NCI-H2107 (cell line): ENCODE measurements at regions not wholly inside any gene's neighbourhood (a gene's known extent, or its start where the extent isn't known, plus 50 kb on each side); places are given as distances from the start of the nearest gene placed in this dataset.
"Not testable (repeated sequence)": the region's sequence is repeated elsewhere in the genome, so short reads cannot be mapped to it uniquely, and the experiment has no call there.

Source experiments
- DNase-seq: peaks from one replicate; lab custom pipeline; 2025; lab: John Stamatoyannopoulos, UW

DNA sequence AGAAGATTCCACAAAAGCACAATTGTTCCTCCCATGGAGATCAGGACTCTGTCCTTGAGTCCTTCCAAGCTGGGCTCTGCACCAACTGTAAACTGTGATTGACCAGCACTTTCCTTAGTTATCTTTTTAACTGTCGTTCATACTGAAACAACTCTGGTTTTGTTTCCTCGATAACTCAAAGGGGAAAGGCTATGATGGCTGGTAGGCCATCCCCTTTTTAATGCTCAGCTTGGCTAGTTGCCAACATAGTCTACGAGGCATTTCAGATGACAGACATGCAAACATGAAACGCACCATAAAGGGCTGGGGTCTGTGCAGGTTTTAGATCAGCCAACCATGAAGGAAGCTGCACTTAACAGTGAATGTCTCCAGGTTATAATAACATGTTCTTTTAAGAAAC is 497.1 kb upstream of the ARID1B start:
- peak; percentile 62 for DNase-seq

DNA sequence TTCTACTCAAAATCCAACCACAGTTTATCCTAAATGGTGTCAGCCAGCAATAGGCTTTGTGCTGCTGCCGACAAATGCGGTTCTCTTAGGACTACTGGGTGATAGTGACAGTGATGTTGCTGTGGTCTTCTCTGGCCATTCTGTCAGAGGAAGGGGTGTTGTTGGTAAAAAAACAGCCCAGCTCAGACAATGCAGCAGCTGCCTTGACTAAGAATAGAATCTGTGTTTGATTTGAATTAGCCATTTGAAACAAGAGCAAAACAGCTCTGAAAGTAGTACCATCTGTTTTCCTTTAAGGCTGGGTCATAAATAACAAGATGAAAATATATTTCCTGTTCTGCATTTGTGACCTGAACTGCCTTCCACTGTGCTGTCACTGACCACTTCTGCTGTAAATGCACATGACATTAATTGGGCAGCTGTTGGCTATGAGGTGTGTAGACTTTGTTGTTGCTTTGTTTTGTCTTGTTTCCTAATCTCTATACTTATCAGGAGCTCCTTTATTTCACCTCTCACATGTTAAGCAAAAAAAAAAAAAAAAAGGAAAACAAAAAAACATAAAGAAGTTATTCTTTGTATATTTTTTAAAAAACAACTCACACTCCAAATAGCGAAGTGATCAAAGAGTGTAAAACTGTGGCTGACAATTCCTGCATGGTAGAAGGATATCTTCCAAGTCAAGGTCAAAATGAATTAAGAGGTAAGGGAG is 497.8 kb upstream of the ARID1B start:
- no peak for DNase-seq

DNA sequence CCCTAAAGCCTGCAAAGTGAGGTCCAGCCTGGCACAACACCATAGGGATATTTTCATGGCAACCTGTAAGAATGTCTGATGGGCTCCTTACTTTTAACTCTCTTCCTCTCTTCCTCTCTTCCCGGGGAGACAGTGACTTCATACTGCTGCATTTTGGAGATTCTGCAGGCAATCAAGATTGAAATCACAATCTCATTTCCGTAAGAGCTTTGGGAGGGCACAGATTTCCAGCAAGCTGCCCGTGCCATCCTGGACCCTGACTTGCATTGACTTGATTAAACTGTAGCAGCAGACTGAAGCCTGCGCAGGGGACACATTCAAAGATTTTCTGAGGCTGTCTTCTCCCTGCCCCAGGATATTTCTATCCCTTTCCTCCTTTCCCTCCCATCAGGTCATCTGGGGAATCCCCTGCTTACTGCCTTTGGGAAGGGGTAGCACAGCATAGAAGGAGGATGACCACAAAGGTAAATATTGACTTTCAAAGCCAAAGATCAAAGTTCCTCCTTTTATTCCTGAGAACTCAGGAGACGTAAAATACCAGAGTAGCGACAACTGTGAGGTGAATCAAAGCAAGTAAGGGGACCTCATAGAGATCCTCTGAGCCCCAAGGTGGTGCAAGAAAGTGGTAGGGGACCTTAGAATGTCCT is 504.0 kb upstream of the ARID1B start:
- no peak for DNase-seq

DNA sequence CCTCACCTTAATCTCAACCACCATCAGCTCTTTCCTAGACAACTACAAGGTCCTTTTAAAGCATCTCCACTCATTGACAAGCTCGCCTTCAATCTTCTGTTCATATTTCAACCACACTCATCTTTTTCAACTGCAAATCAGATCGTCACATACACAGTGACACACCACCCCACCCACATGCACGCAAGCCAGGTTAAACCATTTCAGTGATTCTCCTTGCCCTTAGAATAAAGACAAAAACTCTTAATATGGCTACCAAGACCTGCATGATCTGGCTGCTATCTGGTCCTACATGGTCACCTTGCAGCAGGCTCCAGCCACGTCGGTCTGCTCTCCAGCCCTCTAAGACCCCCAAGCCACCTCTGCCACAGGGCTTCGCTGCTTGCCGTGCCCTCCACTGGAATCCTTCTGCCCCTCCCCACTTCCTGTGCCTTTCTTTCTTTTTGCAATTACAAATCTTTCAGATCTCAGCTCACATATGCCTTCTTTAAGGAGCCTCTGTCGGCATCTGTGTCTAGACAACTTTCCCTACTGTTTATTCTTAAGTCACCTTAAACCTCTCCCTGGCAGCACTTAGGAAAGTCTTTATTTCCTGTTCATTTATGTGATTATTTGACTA is 507.3 kb upstream of the ARID1B start:
- no peak for DNase-seq

DNA sequence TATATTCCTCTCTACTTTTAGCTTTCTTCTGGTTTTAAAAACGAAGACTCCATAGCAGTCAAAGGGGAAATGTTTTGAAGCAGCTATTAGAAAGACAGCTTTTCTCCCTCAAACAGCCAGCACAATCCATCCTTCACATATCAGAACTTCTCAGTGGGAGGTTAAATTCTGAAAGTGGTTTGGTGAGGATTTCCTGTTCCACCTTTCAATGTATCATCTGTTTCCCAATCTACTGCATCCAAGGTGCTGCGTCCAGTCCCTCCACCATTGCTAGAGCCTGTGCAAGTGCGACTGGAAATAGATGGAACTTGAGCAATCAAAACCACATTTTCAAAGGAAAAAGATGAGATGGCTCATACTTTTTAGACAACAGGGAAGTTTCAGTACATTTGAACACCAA is 508.3 kb upstream of the ARID1B start:
- DNase-seq: no peak

DNA sequence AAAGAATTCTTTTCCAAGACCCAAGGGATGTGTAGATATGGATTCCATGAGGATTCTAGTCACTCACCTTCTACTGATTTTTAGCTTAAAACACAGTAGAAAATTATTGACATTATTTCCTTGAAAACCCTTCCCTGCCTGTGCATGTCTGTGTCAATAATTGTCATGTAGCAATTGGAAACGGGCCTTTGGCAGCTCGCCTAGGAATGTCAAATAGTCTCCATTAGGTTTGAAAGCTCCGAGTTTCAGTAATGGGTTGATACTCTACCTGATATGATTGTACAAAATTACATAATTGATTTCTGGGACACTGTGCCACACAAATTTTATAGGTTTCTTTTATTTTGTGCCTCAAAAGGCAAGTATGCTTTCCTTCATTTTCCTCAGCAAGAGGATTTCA is 515.2 kb upstream of the ARID1B start:
- DNase-seq: peak; percentile 36

DNA sequence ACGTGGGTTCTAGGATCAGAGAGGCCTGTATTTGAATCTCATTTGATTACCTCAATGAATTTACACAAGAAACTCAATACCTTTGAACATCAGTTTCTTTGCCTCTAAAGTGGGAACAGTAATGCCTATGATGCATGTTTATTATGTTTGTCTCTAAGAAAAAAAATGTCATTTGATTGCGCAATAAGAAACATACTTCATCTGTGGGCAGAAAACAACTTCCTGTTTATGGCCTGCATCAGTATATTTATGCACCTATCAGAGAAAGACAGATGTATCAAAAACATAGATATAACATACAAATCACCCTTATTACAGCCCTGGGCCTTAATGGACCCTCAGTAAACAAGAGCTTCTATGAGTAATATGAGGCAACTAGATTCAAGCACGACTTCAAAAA is 516.4 kb upstream of the ARID1B start:
- DNase-seq: no peak

DNA sequence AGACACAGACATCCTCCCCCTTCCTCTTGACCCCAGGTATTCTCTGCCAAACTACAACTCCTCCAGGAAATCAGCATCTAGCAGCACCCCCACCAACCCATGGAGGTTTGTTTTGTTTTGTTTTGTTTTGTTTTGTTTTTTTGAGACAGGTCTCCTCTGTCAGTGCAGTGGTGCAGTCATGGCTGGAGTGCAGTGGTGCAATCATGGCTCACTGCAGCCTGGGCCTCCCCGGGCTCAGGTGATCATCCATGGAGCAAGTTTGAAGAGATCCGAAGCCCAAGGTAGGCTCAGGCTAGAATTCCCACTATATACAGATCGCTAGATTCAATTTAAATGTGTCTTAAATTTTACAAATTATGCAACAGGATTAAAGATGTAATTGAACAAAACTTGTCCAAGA is 518.2 kb upstream of the ARID1B start:
- DNase-seq: no peak

DNA sequence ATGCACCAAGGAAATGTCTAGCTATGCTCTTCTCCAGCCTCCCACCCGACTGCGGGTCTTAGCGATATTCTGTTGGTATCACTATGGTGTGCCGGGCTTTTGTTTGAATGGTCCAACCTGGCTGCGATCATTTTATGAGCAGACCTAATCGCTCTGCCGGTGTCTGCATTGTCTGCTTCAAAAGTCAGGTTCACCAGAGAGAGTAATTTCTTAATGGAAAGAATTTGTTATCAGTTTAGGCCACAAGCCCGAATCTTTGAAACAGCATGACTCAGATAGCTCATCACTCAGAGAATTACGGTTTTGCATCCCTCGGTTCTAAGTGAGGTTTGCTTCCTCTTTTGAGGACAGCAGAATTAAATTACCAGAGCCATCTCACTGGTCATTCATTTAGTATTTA is 521.0 kb upstream of the ARID1B start:
- no peak for DNase-seq

DNA sequence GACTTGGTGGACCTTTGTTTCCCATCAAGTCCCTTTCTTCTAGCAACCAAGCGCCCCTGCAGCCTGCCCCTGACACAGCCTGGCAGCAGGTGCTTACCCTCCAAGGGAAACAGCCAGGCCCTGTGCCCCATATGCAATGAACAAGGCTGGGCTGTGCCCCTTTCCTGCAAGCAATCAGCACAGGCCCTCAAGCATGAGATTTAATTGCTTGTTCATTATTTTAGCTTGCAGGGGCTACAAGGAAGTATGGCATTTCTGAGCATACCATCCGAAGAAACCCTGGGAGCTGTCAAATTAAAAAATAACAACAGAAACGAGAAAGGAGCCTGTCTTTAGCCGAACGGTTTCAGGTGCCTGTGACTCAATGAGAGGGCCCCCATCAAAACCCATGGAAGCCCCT is 522.9 kb upstream of the ARID1B start:
- no peak for DNase-seq

DNA sequence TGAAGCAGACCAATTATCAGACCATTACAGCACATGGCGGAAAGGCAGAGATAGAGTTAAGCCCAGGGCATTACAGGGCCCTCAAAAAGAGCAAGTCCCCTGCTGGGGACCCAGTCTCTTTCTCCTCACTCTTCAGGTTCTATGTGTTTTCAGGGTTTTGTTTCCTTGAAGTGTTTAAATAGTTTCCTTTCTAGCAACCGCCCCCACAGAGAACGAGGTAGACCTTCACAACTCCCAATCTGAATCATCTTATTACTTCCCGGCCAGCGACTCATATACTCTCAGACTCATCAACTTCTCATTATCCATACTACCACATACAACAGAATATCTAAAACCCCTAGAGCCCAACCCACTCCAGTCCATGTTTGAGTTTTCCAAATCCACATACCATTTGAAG is 526.6 kb upstream of the ARID1B start:
- DNase-seq: no peak

DNA sequence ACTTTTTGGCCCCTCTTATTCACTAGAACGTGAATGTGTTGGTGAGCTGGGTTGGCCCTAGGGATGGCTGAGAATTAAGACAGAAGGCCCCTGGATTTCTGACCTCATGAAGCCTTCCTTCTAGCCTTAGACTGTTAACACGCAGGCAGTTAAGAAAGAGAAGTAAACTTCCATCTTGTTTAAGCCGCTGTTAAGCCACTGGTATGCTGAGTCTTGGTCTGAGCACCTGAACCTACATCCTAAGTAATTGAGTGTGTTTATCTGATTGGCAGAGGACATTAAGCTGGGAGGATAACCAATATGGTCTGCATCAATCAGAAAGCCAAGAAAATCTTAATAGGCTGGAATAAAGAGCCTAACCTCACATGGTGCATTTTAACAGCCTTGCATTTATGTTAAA is 535.0 kb upstream of the ARID1B start:
- DNase-seq: no peak

DNA sequence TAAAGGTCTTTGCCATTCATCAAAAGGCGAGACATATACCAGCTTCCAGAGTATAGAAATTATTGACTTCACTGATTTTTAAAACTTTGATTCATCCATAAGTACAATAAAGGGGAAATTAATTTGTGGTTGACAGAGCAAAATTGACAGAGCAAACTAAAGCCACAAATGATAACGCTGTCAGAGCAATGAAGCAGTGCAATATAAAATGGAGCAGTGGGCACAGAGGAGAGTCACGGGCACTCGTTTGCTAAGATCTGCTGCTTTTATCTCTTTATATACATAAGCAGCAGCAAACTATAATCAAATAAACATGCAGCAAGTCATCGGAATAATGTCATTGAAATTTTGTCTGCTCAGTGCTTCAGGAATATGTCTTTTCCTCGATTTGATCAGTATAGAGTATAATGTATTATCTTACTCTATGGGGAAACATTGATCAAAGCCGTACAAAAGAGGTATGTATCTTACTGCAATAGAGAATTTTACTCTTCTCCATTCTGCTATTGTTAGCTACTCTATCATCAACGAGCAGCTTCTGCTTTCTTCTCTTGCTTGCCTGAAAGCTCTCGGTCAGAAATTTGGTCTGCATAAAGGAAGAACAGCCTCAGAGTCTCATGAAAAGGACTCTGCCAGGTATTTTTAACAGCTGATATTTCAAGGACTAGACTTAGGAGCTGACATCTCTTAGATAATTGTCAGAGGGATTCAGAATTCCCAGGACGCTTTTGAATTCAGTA is 546.0 kb upstream of the ARID1B start:
- DNase-seq: no peak

DNA sequence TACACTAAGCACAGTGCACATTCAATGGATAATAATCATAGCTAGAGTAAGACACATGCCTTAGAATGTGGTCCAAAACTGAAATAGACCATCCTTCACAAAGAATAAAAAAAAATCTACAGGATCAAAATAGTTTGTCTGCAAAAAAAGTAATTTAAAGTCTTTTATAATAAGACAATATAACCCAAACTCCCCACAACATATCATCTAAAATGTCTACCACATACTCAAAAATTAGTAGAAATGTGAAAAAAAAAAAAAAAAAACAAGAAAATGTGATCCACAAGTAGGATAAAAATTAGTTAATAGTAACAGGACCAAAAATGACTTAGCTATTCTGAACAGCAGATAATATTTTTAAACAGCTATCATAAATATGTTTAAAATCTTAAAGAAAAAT is 557.2 kb upstream of the ARID1B start:
- DNase-seq: no peak

DNA sequence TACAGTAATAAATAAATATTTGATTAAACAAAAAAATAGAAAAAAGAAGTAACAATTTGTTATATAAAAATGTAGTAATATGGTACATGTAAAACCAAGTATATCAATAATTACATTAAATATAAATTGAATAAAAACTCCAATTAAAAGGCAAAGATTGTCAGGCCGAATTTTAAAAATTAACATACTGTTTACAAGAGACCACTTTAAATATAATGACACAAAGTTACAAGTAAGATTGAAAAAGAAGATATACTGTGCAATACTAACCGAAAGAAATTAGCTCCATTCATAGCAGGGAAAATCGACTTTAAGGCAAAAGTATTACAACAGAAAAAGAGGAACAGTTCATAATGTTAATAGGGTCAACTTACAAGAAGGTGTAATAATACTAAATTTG is 571.5 kb upstream of the ARID1B start:
- no peak for DNase-seq

DNA sequence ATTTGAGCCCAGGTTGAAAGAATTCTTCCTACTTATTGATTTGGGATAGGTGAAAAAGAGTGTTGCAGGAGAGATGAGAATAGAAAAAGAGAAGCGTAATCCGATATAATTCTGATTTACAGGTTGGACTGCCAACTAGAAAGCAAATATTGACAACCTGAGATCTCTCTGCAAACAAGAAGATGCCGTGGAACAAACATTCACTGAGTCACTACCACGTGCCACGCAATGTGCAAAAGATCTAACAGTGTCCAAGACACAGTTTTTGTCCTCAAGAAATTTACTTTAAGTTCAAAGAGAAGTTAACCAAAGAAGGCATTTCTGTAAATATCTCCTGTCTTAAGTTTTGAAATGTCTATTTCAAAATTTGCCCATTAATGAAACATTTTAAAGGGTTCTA is 578.0 kb upstream of the ARID1B start:
- DNase-seq: no peak

DNA sequence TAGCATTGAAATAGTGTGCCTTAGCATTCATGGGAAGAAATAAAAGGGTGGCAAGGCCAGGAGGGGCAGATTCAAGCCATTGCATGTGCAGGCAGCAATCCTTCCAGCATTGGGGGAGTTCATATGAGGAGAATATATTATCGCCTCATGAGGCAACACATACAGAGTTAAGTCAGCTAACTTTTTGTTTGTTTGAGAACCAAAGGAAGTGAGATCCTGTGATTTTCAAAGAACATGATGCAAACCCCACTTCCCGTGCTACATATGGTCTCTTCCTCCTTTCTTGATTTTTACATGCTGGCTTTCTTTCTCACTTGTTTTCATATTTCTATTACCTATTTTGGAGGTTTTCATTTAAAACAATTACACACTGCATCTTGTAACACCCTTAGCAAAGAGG is 579.7 kb upstream of the ARID1B start:
- no peak for DNase-seq

DNA sequence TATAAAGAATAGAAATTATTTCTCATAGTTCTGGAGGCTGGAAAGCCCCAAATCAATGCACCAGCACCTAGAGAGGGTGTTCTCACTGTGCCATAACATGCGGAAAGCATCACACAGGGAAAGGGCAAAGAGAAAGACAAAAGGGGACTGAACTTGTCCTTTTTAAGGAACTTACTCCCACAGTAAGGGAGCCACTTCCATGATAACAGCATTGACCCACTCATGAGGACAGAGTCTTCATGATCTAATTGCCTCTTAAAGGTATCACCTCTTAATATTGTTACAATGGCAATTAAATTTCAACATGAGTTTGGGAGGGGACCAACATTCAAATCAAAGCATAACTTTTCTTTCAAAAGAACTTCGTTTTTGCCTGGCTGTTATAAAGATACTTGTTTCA is 582.2 kb upstream of the ARID1B start:
- no peak for DNase-seq

DNA sequence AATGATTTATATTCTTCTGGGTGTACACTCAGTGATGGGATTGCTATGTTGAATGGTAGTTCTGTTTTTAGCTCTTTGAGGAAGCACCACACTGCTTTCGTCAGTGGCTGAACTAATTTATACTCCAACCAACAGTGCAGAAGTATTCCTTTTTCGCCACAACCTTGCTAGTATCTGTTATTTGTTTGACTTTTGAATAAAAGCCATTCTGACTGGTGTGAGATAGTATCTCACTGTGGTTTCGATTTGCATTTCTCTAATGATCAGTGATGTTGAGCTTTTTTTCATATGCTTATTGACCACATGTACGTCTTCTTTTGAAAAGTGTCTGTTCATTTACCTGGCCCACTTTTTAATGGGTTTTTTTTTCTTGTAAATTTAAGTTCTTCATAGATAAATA is 583.8 kb upstream of the ARID1B start:
- DNase-seq: no peak

DNA sequence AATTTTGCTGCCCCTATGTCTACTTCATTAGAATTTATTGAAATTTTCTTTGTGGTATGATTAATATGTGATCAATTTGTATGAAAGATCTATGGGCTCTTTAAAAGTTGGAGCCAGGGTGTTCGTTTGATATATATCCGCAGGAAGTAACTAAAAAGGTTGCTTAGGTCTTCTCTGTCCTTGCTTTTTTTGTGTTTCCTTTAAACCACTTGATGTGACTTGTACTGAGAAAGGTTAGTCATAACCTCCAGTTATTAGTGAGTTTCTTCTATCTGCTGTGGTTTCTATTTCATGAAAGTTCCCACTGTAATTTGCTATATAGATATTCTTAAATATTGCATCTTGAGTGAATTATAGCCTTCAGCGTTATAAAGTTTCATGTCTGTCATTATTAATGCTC is 585.3 kb upstream of the ARID1B start:
- no peak for DNase-seq

DNA sequence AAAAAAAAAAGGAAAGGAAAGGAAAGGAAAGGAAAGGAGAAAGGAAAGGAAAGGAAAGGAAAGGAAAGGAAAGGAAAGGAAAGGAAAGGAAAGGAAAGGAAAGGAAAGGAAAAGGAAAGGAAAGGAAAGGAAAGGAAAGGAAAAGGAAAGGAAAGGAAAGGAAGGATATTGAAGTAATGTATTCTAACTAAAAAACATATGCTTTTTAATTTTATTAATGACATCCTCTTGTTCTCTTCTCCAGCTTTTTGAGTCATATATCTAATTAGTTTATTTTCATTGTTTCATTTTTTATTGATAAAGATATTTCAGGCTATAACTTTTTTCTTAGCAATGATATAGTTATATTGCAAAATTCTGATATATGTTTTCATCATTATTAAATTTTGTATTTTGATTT is 585.8 kb upstream of the ARID1B start:
- not testable (repeated sequence) for DNase-seq

DNA sequence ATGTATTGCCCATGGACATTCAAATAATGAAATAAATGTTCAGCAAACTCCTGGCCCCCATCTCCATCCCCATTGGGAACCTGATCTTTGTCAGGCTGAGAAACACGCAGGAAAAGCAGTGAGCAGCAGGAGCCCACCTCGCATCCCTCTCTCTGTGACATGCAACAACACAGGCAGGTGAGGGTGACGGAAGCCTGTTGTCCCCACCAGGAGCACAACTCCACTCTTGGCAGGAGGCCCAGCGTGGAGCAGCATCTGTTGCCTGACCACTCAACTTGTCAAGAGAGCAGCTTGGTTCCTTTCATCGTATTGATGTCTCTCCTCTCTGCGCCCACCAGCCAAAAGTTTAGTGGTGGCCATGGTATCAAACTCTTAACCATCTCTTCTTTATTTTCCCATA is 586.9 kb upstream of the ARID1B start:
- peak; percentile 46 for DNase-seq

DNA sequence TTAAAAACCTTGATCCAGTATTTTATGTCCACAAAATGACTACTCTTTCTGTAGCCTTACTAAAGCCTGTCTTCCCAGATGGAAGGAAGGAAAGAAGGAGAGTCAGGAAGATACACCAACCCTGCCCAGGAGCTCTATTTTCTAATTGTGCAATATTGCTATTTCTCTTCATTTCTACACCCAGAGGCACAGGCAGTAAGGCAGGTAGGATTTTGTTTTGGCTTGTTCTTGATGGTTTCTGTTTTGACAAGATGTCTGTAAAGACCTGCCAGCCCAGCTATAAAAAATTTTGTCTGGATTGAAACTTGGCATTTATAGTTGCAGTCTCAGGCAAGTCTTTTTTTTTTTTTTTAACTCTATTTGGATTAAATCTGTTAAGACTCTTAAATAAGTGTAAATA is 587.5 kb upstream of the ARID1B start:
- no peak for DNase-seq
